GM19468 (cell line): ENCODE measurements at regions not wholly inside any gene's neighbourhood (a gene's known extent, or its start where the extent isn't known, plus 50 kb on each side); places are given as distances from the start of the nearest gene placed in this dataset.

Experiments used
- ATAC-seq: cut with Tn5 transposase; IDR thresholded peaks from one replicate; pipeline ENCODE4 v1.9.1; 2021; ENCODE audit warnings: mild to moderate bottlenecking, moderate library complexity, moderate number of reproducible peaks; ENCODE audit not compliant: unreplicated experiment; ENCODE audit errors: extremely low read depth

- no peak for ATAC-seq
Measured at GRCh38 chr9:85268131-85268530, 473.6 kb downstream of the AGTPBP1 start.

GRCh38 chr9:85264695-85265094 lies 477.1 kb downstream of the AGTPBP1 start:
- ATAC-seq: no peak

- no peak for ATAC-seq
Measured at GRCh38 chr9:85263288-85263687, 478.5 kb downstream of the AGTPBP1 start.

GRCh38 chr9:85262333-85262732 lies 479.4 kb downstream of the AGTPBP1 start:
- no peak for ATAC-seq

GRCh38 chr9:85260275-85260845 lies 481.4 kb downstream of the AGTPBP1 start:
- no peak for ATAC-seq

GRCh38 chr9:85258823-85259370 lies 482.9 kb downstream of the AGTPBP1 start:
- peak; percentile 67 for ATAC-seq

GRCh38 chr9:85258236-85258635 lies 483.5 kb downstream of the AGTPBP1 start:
- ATAC-seq: no peak

- no peak for ATAC-seq
Measured at GRCh38 chr9:85249313-85249621, 492.5 kb downstream of the AGTPBP1 start.

- no peak for ATAC-seq
Measured at GRCh38 chr9:85248514-85249312, 493.0 kb downstream of the AGTPBP1 start.

GRCh38 chr9:85246541-85246940 lies 495.2 kb downstream of the AGTPBP1 start:
- ATAC-seq: no peak

GRCh38 chr9:85244856-85245255 lies 496.9 kb downstream of the AGTPBP1 start:
- no peak for ATAC-seq

- no peak for ATAC-seq
Measured at GRCh38 chr9:85243977-85244376, 497.8 kb downstream of the AGTPBP1 start.

GRCh38 chr9:85237478-85237877 lies 504.3 kb downstream of the AGTPBP1 start:
- no peak for ATAC-seq

- ATAC-seq: no peak
Measured at GRCh38 chr9:85230081-85230480, 511.7 kb downstream of the AGTPBP1 start.

GRCh38 chr9:85228111-85228855 lies 513.5 kb downstream of the AGTPBP1 start:
- ATAC-seq: no peak

GRCh38 chr9:85225180-85225579 lies 516.6 kb downstream of the AGTPBP1 start:
- ATAC-seq: no peak

GRCh38 chr9:85224729-85225128 lies 517.0 kb downstream of the AGTPBP1 start:
- no peak for ATAC-seq

- no peak for ATAC-seq
Measured at GRCh38 chr9:85224301-85224700, 517.5 kb downstream of the AGTPBP1 start.

GRCh38 chr9:85223506-85224125 lies 518.1 kb downstream of the AGTPBP1 start:
- no peak for ATAC-seq

- ATAC-seq: no peak
Measured at GRCh38 chr9:85216601-85217000, 525.2 kb downstream of the AGTPBP1 start.

GRCh38 chr9:85215961-85216360 lies 525.8 kb downstream of the AGTPBP1 start:
- ATAC-seq: no peak
